Gastroesophageal sphincter (tissue), 3 donors: ENCODE measurements at regions not wholly inside any gene's neighbourhood (a gene's known extent, or its start where the extent isn't known, plus 50 kb on each side); places are given as distances from the start of the nearest gene placed in this dataset.

Experiments
- EP300 ChIP-seq: sonication (generic); formaldehyde crosslinking; IDR thresholded peaks from one replicate; pipeline ENCODE4 v1.6.1; 2017; ENCODE audit warnings: antibody characterized with exemption, mild to moderate bottlenecking
- POLR2A ChIP-seq, 2 donors: fragments of 450-650 bp; IDR thresholded peaks; one replicate each; pipeline ENCODE4 v1.6.1; 2017; ENCODE audit warnings: antibody characterized with exemption in 2 of 2, mild to moderate bottlenecking in 2 of 2, moderate library complexity in 1 of 2
- POLR2AphosphoS5 ChIP-seq: sonication (generic); formaldehyde crosslinking; IDR thresholded peaks from one replicate; pipeline ENCODE4 v1.6.1; 2017; ENCODE audit warnings: antibody characterized with exemption
- TF ChIP-seq, protein P1 (sequence below), 4 experiments: fragments of 200-600 bp in 2 of 4; fragments of 450-650 bp in 2 of 4; sonication (generic) in 1 of 4; IDR thresholded peaks; one replicate each; pipeline ENCODE4 v1.5.1; 2017 to 2019; ENCODE audit warnings: antibody characterized with exemption in 4 of 4, mild to moderate bottlenecking in 2 of 4, moderate library complexity in 2 of 4

- TF ChIP-seq, protein P1, sequence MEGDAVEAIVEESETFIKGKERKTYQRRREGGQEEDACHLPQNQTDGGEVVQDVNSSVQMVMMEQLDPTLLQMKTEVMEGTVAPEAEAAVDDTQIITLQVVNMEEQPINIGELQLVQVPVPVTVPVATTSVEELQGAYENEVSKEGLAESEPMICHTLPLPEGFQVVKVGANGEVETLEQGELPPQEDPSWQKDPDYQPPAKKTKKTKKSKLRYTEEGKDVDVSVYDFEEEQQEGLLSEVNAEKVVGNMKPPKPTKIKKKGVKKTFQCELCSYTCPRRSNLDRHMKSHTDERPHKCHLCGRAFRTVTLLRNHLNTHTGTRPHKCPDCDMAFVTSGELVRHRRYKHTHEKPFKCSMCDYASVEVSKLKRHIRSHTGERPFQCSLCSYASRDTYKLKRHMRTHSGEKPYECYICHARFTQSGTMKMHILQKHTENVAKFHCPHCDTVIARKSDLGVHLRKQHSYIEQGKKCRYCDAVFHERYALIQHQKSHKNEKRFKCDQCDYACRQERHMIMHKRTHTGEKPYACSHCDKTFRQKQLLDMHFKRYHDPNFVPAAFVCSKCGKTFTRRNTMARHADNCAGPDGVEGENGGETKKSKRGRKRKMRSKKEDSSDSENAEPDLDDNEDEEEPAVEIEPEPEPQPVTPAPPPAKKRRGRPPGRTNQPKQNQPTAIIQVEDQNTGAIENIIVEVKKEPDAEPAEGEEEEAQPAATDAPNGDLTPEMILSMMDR (IDR thresholded peaks at IDR 0.05): no peak
- TF ChIP-seq POLR2AphosphoS5: no peak
- TF ChIP-seq POLR2A (IDR thresholded peaks at IDR 0.05): no peak
- no peak for TF ChIP-seq EP300
These were observed 173.9 kb upstream of the GRIP1 start for GRCh38 chr12:66852765-66853164.
